ENCODE measurements at regions not wholly inside any gene's neighbourhood (a gene's known extent, or its start where the extent isn't known, plus 50 kb on each side); places are given as distances from the start of the nearest gene placed in this dataset.

- H3K4me3 ChIP-seq (ENCODE audit: low read depth in 1 of 2, low read length in 2 of 2): no peak overlapping the region
- H3K36me3 ChIP-seq (ENCODE audit: insufficient read depth, low read length): no peaks in the 10 kb centered on the region
- no peaks in the 10 kb centered on the region for H3K27me3 ChIP-seq (ENCODE audit: control insufficient read depth in 1 of 2, insufficient read depth in 2 of 2, low read length in 2 of 2)
- H3K4me1 ChIP-seq (ENCODE audit: insufficient read depth, low read length): no peaks in the 10 kb centered on the region
- H3K9ac ChIP-seq (ENCODE audit: low read length): no peak overlapping the region
- H3K27ac ChIP-seq (ENCODE audit: low read depth, low read length): no peak overlapping the region
- no peaks in the 10 kb centered on the region for H3K9me3 ChIP-seq (ENCODE audit: low read length)
Measured at GRCh38 chr4:58061967-58062366, 951.8 kb upstream of the IGFBP7 start.

- H3K36me3 ChIP-seq (ENCODE audit: insufficient read depth, low read length): no peaks in the 10 kb centered on the region
- H3K27me3 ChIP-seq (ENCODE audit: control insufficient read depth in 1 of 2, insufficient read depth in 2 of 2, low read length in 2 of 2): no peaks in the 10 kb centered on the region
- no peaks in the 10 kb centered on the region for H3K4me1 ChIP-seq (ENCODE audit: insufficient read depth, low read length)
- H3K4me3 ChIP-seq (ENCODE audit: low read depth in 1 of 2, low read length in 2 of 2): no peak overlapping the region
- no peak overlapping the region for H3K9ac ChIP-seq (ENCODE audit: low read length)
- H3K27ac ChIP-seq (ENCODE audit: low read depth, low read length): no peak overlapping the region
- H3K9me3 ChIP-seq (ENCODE audit: low read length): no peaks in the 10 kb centered on the region
Measured at GRCh38 chr4:58050439-58050838, 940.3 kb upstream of the IGFBP7 start.

GRCh38 chr4:58048491-58048890 lies 938.3 kb upstream of the IGFBP7 start:
- Histone ChIP-seq H3K27me3 (ENCODE audit: control insufficient read depth in 1 of 2, insufficient read depth in 2 of 2, low read length in 2 of 2) (no peaks in the 10 kb centered on the region), H3K27ac (ENCODE audit: low read depth, low read length) (no peak overlapping the region), H3K9me3 (ENCODE audit: low read length) (no peaks in the 10 kb centered on the region), H3K9ac (ENCODE audit: low read length) (no peak overlapping the region), H3K4me1 (ENCODE audit: insufficient read depth, low read length) (no peaks in the 10 kb centered on the region), H3K36me3 (ENCODE audit: insufficient read depth, low read length) (no peaks in the 10 kb centered on the region), H3K4me3 (ENCODE audit: low read depth in 1 of 2, low read length in 2 of 2) (no peak overlapping the region)

- no peaks in the 10 kb centered on the region for H3K36me3 ChIP-seq (ENCODE audit: insufficient read depth, low read length)
- no peaks in the 10 kb centered on the region for H3K9me3 ChIP-seq (ENCODE audit: low read length)
- no peak overlapping the region for H3K9ac ChIP-seq (ENCODE audit: low read length)
- no peak overlapping the region for H3K4me3 ChIP-seq (ENCODE audit: low read depth in 1 of 2, low read length in 2 of 2)
- no peak overlapping the region for H3K27ac ChIP-seq (ENCODE audit: low read depth, low read length)
- H3K27me3 ChIP-seq (ENCODE audit: control insufficient read depth in 1 of 2, insufficient read depth in 2 of 2, low read length in 2 of 2): no peaks in the 10 kb centered on the region
- H3K4me1 ChIP-seq (ENCODE audit: insufficient read depth, low read length): no peaks in the 10 kb centered on the region
Measured at GRCh38 chr4:58042176-58042575, 932.0 kb upstream of the IGFBP7 start.

- no peaks in the 10 kb centered on the region for H3K4me1 ChIP-seq (ENCODE audit: insufficient read depth, low read length)
Measured at GRCh38 chr4:57993944-57994343, 883.8 kb upstream of the IGFBP7 start.

GRCh38 chr4:57989430-57989829 lies 879.2 kb upstream of the IGFBP7 start:
- Histone ChIP-seq H3K9ac (ENCODE audit: low read length) (no peak overlapping the region), H3K9me3 (ENCODE audit: low read length) (no peaks in the 10 kb centered on the region), H3K4me1 (ENCODE audit: insufficient read depth, low read length) (no peaks in the 10 kb centered on the region), H3K27ac (ENCODE audit: low read depth, low read length) (no peak overlapping the region), H3K27me3 (ENCODE audit: control insufficient read depth in 1 of 2, insufficient read depth in 2 of 2, low read length in 2 of 2) (no peaks in the 10 kb centered on the region), H3K36me3 (ENCODE audit: insufficient read depth, low read length) (no peaks in the 10 kb centered on the region), H3K4me3 (ENCODE audit: low read depth in 1 of 2, low read length in 2 of 2) (no peak overlapping the region)

More at GRCh38 chr4:57993944-57994343, 883.8 kb upstream of the IGFBP7 start:
- H3K27me3 ChIP-seq (ENCODE audit: control insufficient read depth in 1 of 2, insufficient read depth in 2 of 2, low read length in 2 of 2): no peaks in the 10 kb centered on the region
- H3K4me3 ChIP-seq (ENCODE audit: low read depth in 1 of 2, low read length in 2 of 2): no peak overlapping the region
- H3K9me3 ChIP-seq (ENCODE audit: low read length): no peaks in the 10 kb centered on the region
- H3K27ac ChIP-seq (ENCODE audit: low read depth, low read length): no peak overlapping the region
- no peak overlapping the region for H3K9ac ChIP-seq (ENCODE audit: low read length)
- no peaks in the 10 kb centered on the region for H3K36me3 ChIP-seq (ENCODE audit: insufficient read depth, low read length)

- Histone ChIP-seq H3K9me3 (ENCODE audit: low read length) (no peaks in the 10 kb centered on the region), H3K4me1 (ENCODE audit: insufficient read depth, low read length) (no peaks in the 10 kb centered on the region), H3K27me3 (ENCODE audit: control insufficient read depth in 1 of 2, insufficient read depth in 2 of 2, low read length in 2 of 2) (no peaks in the 10 kb centered on the region), H3K36me3 (ENCODE audit: insufficient read depth, low read length) (no peaks in the 10 kb centered on the region), H3K9ac (ENCODE audit: low read length) (no peak overlapping the region), H3K27ac (ENCODE audit: low read depth, low read length) (no peak overlapping the region), H3K4me3 (ENCODE audit: low read depth in 1 of 2, low read length in 2 of 2) (no peak overlapping the region)
Measured at GRCh38 chr4:57985161-57985560, 875.0 kb upstream of the IGFBP7 start.

- no peak overlapping the region for H3K4me3 ChIP-seq (ENCODE audit: low read depth in 1 of 2, low read length in 2 of 2)
Measured at GRCh38 chr4:57981123-57981522, 870.9 kb upstream of the IGFBP7 start.

GRCh38 chr4:57974821-57975220 lies 864.6 kb upstream of the IGFBP7 start:
- H3K4me3 ChIP-seq (ENCODE audit: low read depth in 1 of 2, low read length in 2 of 2): no peak overlapping the region
- H3K27ac ChIP-seq (ENCODE audit: low read depth, low read length): no peak overlapping the region
- H3K27me3 ChIP-seq (ENCODE audit: control insufficient read depth in 1 of 2, insufficient read depth in 2 of 2, low read length in 2 of 2): no peaks in the 10 kb centered on the region
- H3K9ac ChIP-seq (ENCODE audit: low read length): no peak overlapping the region
- H3K9me3 ChIP-seq (ENCODE audit: low read length): no peaks in the 10 kb centered on the region
- H3K4me1 ChIP-seq (ENCODE audit: insufficient read depth, low read length): no peaks in the 10 kb centered on the region
- H3K36me3 ChIP-seq (ENCODE audit: insufficient read depth, low read length): no peaks in the 10 kb centered on the region

More at GRCh38 chr4:57981123-57981522, 870.9 kb upstream of the IGFBP7 start:
- Histone ChIP-seq H3K36me3 (ENCODE audit: insufficient read depth, low read length) (no peaks in the 10 kb centered on the region), H3K9me3 (ENCODE audit: low read length) (no peaks in the 10 kb centered on the region), H3K4me1 (ENCODE audit: insufficient read depth, low read length) (no peaks in the 10 kb centered on the region), H3K9ac (ENCODE audit: low read length) (no peak overlapping the region), H3K27ac (ENCODE audit: low read depth, low read length) (no peak overlapping the region), H3K27me3 (ENCODE audit: control insufficient read depth in 1 of 2, insufficient read depth in 2 of 2, low read length in 2 of 2) (no peaks in the 10 kb centered on the region)

GRCh38 chr4:57973819-57974218 lies 863.6 kb upstream of the IGFBP7 start:
- Histone ChIP-seq H3K4me1 (ENCODE audit: insufficient read depth, low read length) (no peaks in the 10 kb centered on the region), H3K4me3 (ENCODE audit: low read depth in 1 of 2, low read length in 2 of 2) (no peak overlapping the region), H3K27ac (ENCODE audit: low read depth, low read length) (no peak overlapping the region), H3K9me3 (ENCODE audit: low read length) (no peaks in the 10 kb centered on the region), H3K9ac (ENCODE audit: low read length) (no peak overlapping the region), H3K36me3 (ENCODE audit: insufficient read depth, low read length) (no peaks in the 10 kb centered on the region), H3K27me3 (ENCODE audit: control insufficient read depth in 1 of 2, insufficient read depth in 2 of 2, low read length in 2 of 2) (no peaks in the 10 kb centered on the region)

GRCh38 chr4:57971261-57971660 lies 861.1 kb upstream of the IGFBP7 start:
- H3K27me3 ChIP-seq (ENCODE audit: control insufficient read depth in 1 of 2, insufficient read depth in 2 of 2, low read length in 2 of 2): no peaks in the 10 kb centered on the region
- no peaks in the 10 kb centered on the region for H3K4me1 ChIP-seq (ENCODE audit: insufficient read depth, low read length)
- no peaks in the 10 kb centered on the region for H3K9me3 ChIP-seq (ENCODE audit: low read length)
- H3K27ac ChIP-seq (ENCODE audit: low read depth, low read length): no peak overlapping the region
- H3K9ac ChIP-seq (ENCODE audit: low read length): no peak overlapping the region
- H3K4me3 ChIP-seq (ENCODE audit: low read depth in 1 of 2, low read length in 2 of 2): no peak overlapping the region
- no peaks in the 10 kb centered on the region for H3K36me3 ChIP-seq (ENCODE audit: insufficient read depth, low read length)

- Histone ChIP-seq H3K4me1 (ENCODE audit: insufficient read depth, low read length) (no peaks in the 10 kb centered on the region), H3K9ac (ENCODE audit: low read length) (no peak overlapping the region), H3K27ac (ENCODE audit: low read depth, low read length) (no peak overlapping the region), H3K9me3 (ENCODE audit: low read length) (no peaks in the 10 kb centered on the region), H3K36me3 (ENCODE audit: insufficient read depth, low read length) (no peaks in the 10 kb centered on the region), H3K27me3 (ENCODE audit: control insufficient read depth in 1 of 2, insufficient read depth in 2 of 2, low read length in 2 of 2) (no peaks in the 10 kb centered on the region), H3K4me3 (ENCODE audit: low read depth in 1 of 2, low read length in 2 of 2) (no peak overlapping the region)
Measured at GRCh38 chr4:57966987-57967760, 857.0 kb upstream of the IGFBP7 start.

All from muscle layer of colon (tissue), 2 donors.